Endothelial cell (in vitro differentiated cells): ENCODE measurements at regions not wholly inside any gene's neighbourhood (a gene's known extent, or its start where the extent isn't known, plus 50 kb on each side); places are given as distances from the start of the nearest gene placed in this dataset.

Experiments
- DNase-seq: peaks from one replicate; pipeline ENCODE4 v3.0.0; 2021; ENCODE audit warnings: low spot score
- H3K27ac Mint-ChIP-seq: one replicate; pipeline ENCODE4 v1.8.0; 2021; ENCODE audit warnings: mixed read lengths, inconsistent platforms; ENCODE audit not compliant: unreplicated experiment
- H3K27me3 Mint-ChIP-seq: one replicate; pipeline ENCODE4 v1.8.0; 2021; ENCODE audit warnings: mild to moderate bottlenecking, moderate library complexity, mixed read lengths, inconsistent platforms; ENCODE audit not compliant: unreplicated experiment
- H3K36me3 Mint-ChIP-seq: one replicate; pipeline ENCODE4 v1.8.0; 2021; ENCODE audit warnings: mild to moderate bottlenecking, low read depth, mixed read lengths, inconsistent platforms; ENCODE audit not compliant: unreplicated experiment
- H3K4me1 Mint-ChIP-seq: one replicate; pipeline ENCODE4 v1.8.0; 2021; ENCODE audit warnings: mild to moderate bottlenecking, mixed read lengths, inconsistent platforms; ENCODE audit not compliant: unreplicated experiment
- H3K4me3 Mint-ChIP-seq: one replicate; pipeline ENCODE4 v1.8.0; 2021; ENCODE audit warnings: mild to moderate bottlenecking, mixed read lengths, inconsistent platforms; ENCODE audit not compliant: unreplicated experiment
- H3K9me3 Mint-ChIP-seq: one replicate; pipeline ENCODE4 v1.8.0; 2021; ENCODE audit warnings: mixed read lengths, inconsistent platforms; ENCODE audit not compliant: unreplicated experiment
- CTCF ChIP-seq: fragments of 200-600 bp; sonication (generic); IDR thresholded peaks from one replicate; pipeline ENCODE4 v1.5.0; 2021; ENCODE audit warnings: antibody characterized with exemption; ENCODE audit not compliant: unreplicated experiment

- Mint-ChIP-seq H3K27me3 (no peaks in the 10 kb centered on the region), H3K4me1 (no peaks in the 10 kb centered on the region), H3K27ac (no peak overlapping the region), H3K9me3 (no peaks in the 10 kb centered on the region), H3K4me3 (no peak overlapping the region), H3K36me3 (no peaks in the 10 kb centered on the region)
- no peak for TF ChIP-seq CTCF
- DNase-seq = no peak
These were observed 434.1 kb downstream of the ANKRD50 start for GRCh38 chr4:124278477-124278876.

- TF ChIP-seq CTCF = no peak
- no peak overlapping the region for H3K4me3 Mint-ChIP-seq
- H3K9me3 Mint-ChIP-seq = no peaks in the 10 kb centered on the region
- DNase-seq = no peak
- no peak overlapping the region for H3K27ac Mint-ChIP-seq
- H3K36me3 Mint-ChIP-seq = no peaks in the 10 kb centered on the region
- H3K27me3 Mint-ChIP-seq = no peaks in the 10 kb centered on the region
- no peaks in the 10 kb centered on the region for H3K4me1 Mint-ChIP-seq
These were observed 432.8 kb downstream of the ANKRD50 start for GRCh38 chr4:124279741-124280140.

- H3K27me3 Mint-ChIP-seq = no peaks in the 10 kb centered on the region
- no peaks in the 10 kb centered on the region for H3K4me1 Mint-ChIP-seq
- no peak for DNase-seq
- no peak overlapping the region for H3K27ac Mint-ChIP-seq
- TF ChIP-seq CTCF = no peak
- no peaks in the 10 kb centered on the region for H3K9me3 Mint-ChIP-seq
- no peak overlapping the region for H3K4me3 Mint-ChIP-seq
- no peaks in the 10 kb centered on the region for H3K36me3 Mint-ChIP-seq
These were observed 430.1 kb downstream of the ANKRD50 start for GRCh38 chr4:124282301-124282898.

GRCh38 chr4:124288706-124289486 lies 423.6 kb downstream of the ANKRD50 start:
- DNase-seq = no peak
- H3K9me3 Mint-ChIP-seq = no peaks in the 10 kb centered on the region
- H3K4me1 Mint-ChIP-seq = no peaks in the 10 kb centered on the region
- H3K4me3 Mint-ChIP-seq = no peak overlapping the region
- no peaks in the 10 kb centered on the region for H3K27me3 Mint-ChIP-seq
- peaks cover 3% of the 10 kb centered on the region for H3K36me3 Mint-ChIP-seq
- TF ChIP-seq CTCF = no peak
- no peak overlapping the region for H3K27ac Mint-ChIP-seq

- no peak overlapping the region for H3K4me3 Mint-ChIP-seq
- no peaks in the 10 kb centered on the region for H3K27me3 Mint-ChIP-seq
- no peak for TF ChIP-seq CTCF
- no peak for DNase-seq
- no peaks in the 10 kb centered on the region for H3K4me1 Mint-ChIP-seq
- H3K27ac Mint-ChIP-seq = no peak overlapping the region
- peaks cover 3% of the 10 kb centered on the region for H3K36me3 Mint-ChIP-seq
- H3K9me3 Mint-ChIP-seq = no peaks in the 10 kb centered on the region
These were observed 421.9 kb downstream of the ANKRD50 start for GRCh38 chr4:124290678-124291077.
